GM12872 (cell line): ENCODE measurements at regions not wholly inside any gene's neighbourhood (a gene's known extent, or its start where the extent isn't known, plus 50 kb on each side); places are given as distances from the start of the nearest gene placed in this dataset.

ENCODE experiments used
- CTCF ChIP-seq: IDR thresholded peaks from 3 replicates; pipeline ENCODE4 v1.5.1; 2011; ENCODE audit warnings: low read depth, mild to moderate bottlenecking, low read length, moderate library complexity; ENCODE audit not compliant: insufficient read depth

GRCh38 chr7:68224041-68224741 lies 1227.6 kb downstream of the TYW1 start:
- no peak for TF ChIP-seq CTCF

- no peak for TF ChIP-seq CTCF
Observed at GRCh38 chr7:68235937-68236336, 1239.3 kb downstream of the TYW1 start.

- no peak for TF ChIP-seq CTCF
Observed at GRCh38 chr7:68238204-68238805, 1241.7 kb downstream of the TYW1 start.

GRCh38 chr7:68243128-68243527 lies 1246.5 kb downstream of the TYW1 start:
- no peak for TF ChIP-seq CTCF

- no peak for TF ChIP-seq CTCF
Observed at GRCh38 chr7:68244389-68244788, 1247.8 kb downstream of the TYW1 start.

- no peak for TF ChIP-seq CTCF
Observed at GRCh38 chr7:68245688-68246087, 1249.1 kb downstream of the TYW1 start.

- TF ChIP-seq CTCF = no peak
Observed at GRCh38 chr7:68246189-68246633, 1249.6 kb downstream of the TYW1 start.
